ENCODE measurements at regions not wholly inside any gene's neighbourhood (a gene's known extent, or its start where the extent isn't known, plus 50 kb on each side); places are given as distances from the start of the nearest gene placed in this dataset.

- no peak for TF ChIP-seq POLR2A (IDR thresholded peaks at IDR 0.05; ENCODE audit: low read length)
- TF ChIP-seq GATA1 (IDR thresholded peaks at IDR 0.05; ENCODE audit: low read depth, low read length): no peak
Measured at GRCh38 chr1:36693161-36693525, 210.4 kb upstream of the CSF3R start.

Measured in erythroblast (primary cell).